PC-3 (cell line): ENCODE measurements at regions not wholly inside any gene's neighbourhood (a gene's known extent, or its start where the extent isn't known, plus 50 kb on each side); places are given as distances from the start of the nearest gene placed in this dataset.

Experiments
- ATAC-seq: fragments of 200-7000 bp; cut with Tn5 transposase; 2 replicates; pipeline ENCODE4 v1.9.1; 2020; ENCODE audit warnings: mild to moderate bottlenecking, moderate library complexity
- BruUV-seq: library from RNA; stranded (reverse); fragments of 400-500 nt; replicated peaks from 2 replicates; lab custom pipeline; 2021; lab: Mats Ljungman, UMichigan
- CTCF ChIA-PET: fragments of 300-600 bp; sonication (Branson Sonifier 250); formaldehyde crosslinking; loops from one replicate; lab custom pipeline; 2022; ENCODE audit warnings: antibody characterized with exemption; lab: Charles Lee
- POLR2A ChIA-PET: fragments of 300-600 bp; sonication (Branson Sonifier 250); formaldehyde crosslinking; loops from one replicate; lab custom pipeline; 2022; ENCODE audit warnings: antibody characterized with exemption; ENCODE audit not compliant: unreplicated experiment; lab: Charles Lee
- DNase-seq: peaks from one replicate; pipeline ENCODE4 v3.0.0-alpha.2; 2015
- H2AFZ ChIP-seq: fragments of 300-600 bp; sonication (generic); 2 replicates; pipeline ENCODE4 v1.6.0; 2016; ENCODE audit warnings: antibody characterized with exemption, low read length
- H3F3A ChIP-seq: fragments of 300-600 bp; sonication (generic); one replicate; pipeline ENCODE4 v1.6.0; 2017; ENCODE audit warnings: antibody characterized with exemption, low read length, control low read depth, mild to moderate bottlenecking; ENCODE audit not compliant: unreplicated experiment
- H3K27ac ChIP-seq: fragments of 300-600 bp; sonication (generic); 2 replicates; pipeline ENCODE4 v1.5.1; 2016; ENCODE audit warnings: mild to moderate bottlenecking, low read length
- H3K27me3 ChIP-seq: fragments of 300-600 bp; sonication (generic); 2 replicates; pipeline ENCODE4 v1.6.1; 2016; ENCODE audit warnings: low read length, mixed read lengths
- H3K36me3 ChIP-seq: fragments of 300-600 bp; sonication (generic); 2 replicates; pipeline ENCODE4 v1.6.1; 2016; ENCODE audit warnings: low read depth, mixed run types, low read length, mixed read lengths
- H3K4me1 ChIP-seq: fragments of 300-600 bp; sonication (generic); 2 replicates; pipeline ENCODE4 v1.5.1; 2016; ENCODE audit warnings: low read length; ENCODE audit not compliant: insufficient read depth
- H3K4me2 ChIP-seq: fragments of 300-600 bp; sonication (generic); 2 replicates; pipeline ENCODE4 v1.6.0; 2016; ENCODE audit warnings: low read length
- H3K4me3 ChIP-seq: fragments of 300-600 bp; sonication (generic); 2 replicates; pipeline ENCODE4 v1.5.1; 2016; ENCODE audit warnings: mild to moderate bottlenecking, low read length, mixed read lengths
- H3K79me2 ChIP-seq: fragments of 300-600 bp; sonication (generic); 2 replicates; pipeline ENCODE4 v1.6.1; 2017; ENCODE audit warnings: low read length, mixed read lengths
- H3K9ac ChIP-seq: fragments of 300-600 bp; sonication (generic); 2 replicates; pipeline ENCODE4 v1.6.0; 2016; ENCODE audit warnings: mild to moderate bottlenecking, low read length
- H3K9me2 ChIP-seq: fragments of 300-600 bp; sonication (generic); replicated peaks from 2 replicates; pipeline ENCODE4 v1.6.1; 2016; ENCODE audit warnings: mixed run types, low read length, mixed read lengths
- H3K9me3 ChIP-seq: fragments of 300-600 bp; sonication (generic); 2 replicates; pipeline ENCODE4 v1.6.1; 2016; ENCODE audit warnings: low read length, mixed read lengths
- H4K20me1 ChIP-seq: fragments of 300-600 bp; sonication (generic); 2 replicates; pipeline ENCODE4 v1.6.1; 2016; ENCODE audit warnings: low read length, mixed read lengths
- EZH2 ChIP-seq: fragments of 300-600 bp; sonication (generic); IDR thresholded peaks from one replicate; pipeline ENCODE4 v1.6.1; 2017; ENCODE audit warnings: antibody characterized with exemption, mild to moderate bottlenecking, low read length; ENCODE audit not compliant: unreplicated experiment
- EZH2phosphoT487 ChIP-seq: fragments of 300-600 bp; sonication (generic); IDR thresholded peaks from 2 replicates; pipeline ENCODE4 v1.6.1; 2018; ENCODE audit warnings: mild to moderate bottlenecking, antibody characterized with exemption, low read length, borderline replicate concordance
- intact Hi-C: fragments of 100-400 bp; cut with micrococcal nuclease; formaldehyde crosslinking; loops from 2 replicates; pipeline ENCODE4 v1.9.0; 2023
- TF ChIP-seq, protein P1 (sequence below): fragments of 300-600 bp; sonication (generic); conservative IDR thresholded peaks from 2 replicates; pipeline ENCODE4 v1.5.1; 2017; ENCODE audit warnings: antibody characterized with exemption, low read depth, mild to moderate bottlenecking, low read length

- no TSS peak for BruUV-seq
- TF ChIP-seq EZH2phosphoT487 (no peak), EZH2 (no peak)
- TF ChIP-seq, protein P1, sequence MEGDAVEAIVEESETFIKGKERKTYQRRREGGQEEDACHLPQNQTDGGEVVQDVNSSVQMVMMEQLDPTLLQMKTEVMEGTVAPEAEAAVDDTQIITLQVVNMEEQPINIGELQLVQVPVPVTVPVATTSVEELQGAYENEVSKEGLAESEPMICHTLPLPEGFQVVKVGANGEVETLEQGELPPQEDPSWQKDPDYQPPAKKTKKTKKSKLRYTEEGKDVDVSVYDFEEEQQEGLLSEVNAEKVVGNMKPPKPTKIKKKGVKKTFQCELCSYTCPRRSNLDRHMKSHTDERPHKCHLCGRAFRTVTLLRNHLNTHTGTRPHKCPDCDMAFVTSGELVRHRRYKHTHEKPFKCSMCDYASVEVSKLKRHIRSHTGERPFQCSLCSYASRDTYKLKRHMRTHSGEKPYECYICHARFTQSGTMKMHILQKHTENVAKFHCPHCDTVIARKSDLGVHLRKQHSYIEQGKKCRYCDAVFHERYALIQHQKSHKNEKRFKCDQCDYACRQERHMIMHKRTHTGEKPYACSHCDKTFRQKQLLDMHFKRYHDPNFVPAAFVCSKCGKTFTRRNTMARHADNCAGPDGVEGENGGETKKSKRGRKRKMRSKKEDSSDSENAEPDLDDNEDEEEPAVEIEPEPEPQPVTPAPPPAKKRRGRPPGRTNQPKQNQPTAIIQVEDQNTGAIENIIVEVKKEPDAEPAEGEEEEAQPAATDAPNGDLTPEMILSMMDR: no peak
- CTCF ChIA-PET: no interaction called here
These were observed 636.0 kb upstream of the LMCD1 start for GRCh38 chr3:7865611-7866010.

DNA sequence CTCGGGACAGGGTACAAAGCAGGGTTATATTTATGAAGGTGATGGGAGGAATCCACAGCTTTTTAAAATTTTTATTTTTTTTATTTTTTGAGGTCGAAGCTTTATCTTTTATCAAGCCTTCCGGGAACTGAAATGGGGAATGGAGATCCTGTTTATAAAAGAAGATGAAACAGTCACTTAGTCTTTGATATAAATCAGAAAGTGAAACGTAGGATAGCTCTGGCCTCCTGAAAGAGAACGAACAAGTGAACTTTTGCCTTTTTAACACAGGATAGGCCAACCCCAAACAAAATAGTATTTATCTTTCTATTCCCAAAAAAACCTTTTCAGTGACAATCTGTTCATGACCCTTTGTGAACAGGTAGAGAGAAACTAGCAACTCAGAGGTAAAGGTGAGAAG lies 634.0 kb upstream of the LMCD1 start:
- H3K4me1 ChIP-seq: no peaks in the 10 kb centered on the region
- TF ChIP-seq EZH2phosphoT487: no peak
- H3K4me3 ChIP-seq: no peak overlapping the region
- DNase-seq: no peak
- no peak overlapping the region for H3K9ac ChIP-seq
- peaks cover 9% of the 10 kb centered on the region; the same call in 1 of the 2 replicates for H3K9me3 ChIP-seq
- no peak overlapping the region for H2AFZ ChIP-seq
- no peak overlapping the region for H3K27ac ChIP-seq
- no peak overlapping the region for H3K4me2 ChIP-seq
- POLR2A ChIA-PET: no interaction called here
- intact Hi-C loops: no loop called here
- H3K27me3 ChIP-seq: no peaks in the 10 kb centered on the region
- no peaks in the 10 kb centered on the region for H3F3A ChIP-seq
- no peaks in the 10 kb centered on the region for H4K20me1 ChIP-seq
- ATAC-seq: no peak
- no TSS peak for BruUV-seq
- H3K36me3 ChIP-seq: no peaks in the 10 kb centered on the region
- no peaks in the 10 kb centered on the region for H3K79me2 ChIP-seq
- CTCF ChIA-PET: no interaction called here
- H3K9me2 ChIP-seq: no peaks in the 10 kb centered on the region

More at GRCh38 chr3:7865611-7866010, 636.0 kb upstream of the LMCD1 start:
- DNase-seq: no peak
- intact Hi-C loops: no loop called here
- Histone ChIP-seq H3K9ac (no peak overlapping the region), H3K4me1 (no peaks in the 10 kb centered on the region), H3K79me2 (no peaks in the 10 kb centered on the region), H2AFZ (no peak overlapping the region), H3K4me3 (no peak overlapping the region), H4K20me1 (no peaks in the 10 kb centered on the region), H3K9me2 (no peaks in the 10 kb centered on the region), H3F3A (no peaks in the 10 kb centered on the region), H3K27ac (no peak overlapping the region), H3K27me3 (no peaks in the 10 kb centered on the region), H3K36me3 (no peaks in the 10 kb centered on the region), H3K9me3 (peaks cover 14% of the 10 kb centered on the region; the same call in 1 of the 2 replicates), H3K4me2 (no peak overlapping the region)
- ATAC-seq: no peak
- POLR2A ChIA-PET: no interaction called here

DNA sequence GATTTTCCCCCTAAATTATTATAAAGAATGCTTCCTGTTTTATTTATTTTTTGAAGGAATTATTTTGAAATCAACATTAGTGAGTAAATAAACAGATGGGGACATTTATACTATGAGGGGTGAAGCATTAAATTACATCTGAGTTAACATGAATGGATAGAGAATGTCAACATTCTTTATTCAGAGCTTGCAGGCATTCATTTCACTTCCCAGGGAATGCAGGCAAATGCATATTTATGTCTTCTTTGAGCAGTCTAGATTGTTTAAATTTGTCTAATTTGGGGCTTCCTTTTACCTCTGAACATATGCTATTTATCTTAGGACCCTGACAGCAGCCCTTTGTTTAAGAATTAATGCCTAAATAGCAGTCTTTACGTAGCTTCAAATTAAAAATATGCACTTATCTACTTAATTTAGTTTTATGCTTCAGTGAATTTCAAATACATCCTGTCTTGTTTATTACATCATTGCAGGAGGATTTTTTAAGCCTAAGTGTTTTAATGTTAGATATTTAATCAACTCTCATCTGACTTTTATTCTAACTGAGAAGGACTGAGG lies 630.5 kb upstream of the LMCD1 start:
- H3K9ac ChIP-seq: no peak overlapping the region
- no TSS peak for BruUV-seq
- no peaks in the 10 kb centered on the region for H3K4me1 ChIP-seq
- ChIA-PET CTCF (no interaction called here), POLR2A (no interaction called here)
- no peaks in the 10 kb centered on the region for H3F3A ChIP-seq
- no peaks in the 10 kb centered on the region for H3K79me2 ChIP-seq
- H3K4me2 ChIP-seq: no peak overlapping the region
- no peak for TF ChIP-seq EZH2
- TF ChIP-seq, protein P1: no peak
- no peak for TF ChIP-seq EZH2phosphoT487
- H4K20me1 ChIP-seq: no peaks in the 10 kb centered on the region
- no peak overlapping the region for H3K4me3 ChIP-seq
- H3K9me3 ChIP-seq: peaks cover 9% of the 10 kb centered on the region
- ATAC-seq (no peak), DNase-seq (no peak)
- H3K36me3 ChIP-seq: no peaks in the 10 kb centered on the region
- H2AFZ ChIP-seq: no peak overlapping the region
- H3K9me2 ChIP-seq: no peaks in the 10 kb centered on the region
- no peaks in the 10 kb centered on the region for H3K27me3 ChIP-seq
- no peak overlapping the region for H3K27ac ChIP-seq
- intact Hi-C loops: no loop called here
